ENCODE measurements at regions not wholly inside any gene's neighbourhood (a gene's known extent, or its start where the extent isn't known, plus 50 kb on each side); places are given as distances from the start of the nearest gene placed in this dataset.

DNA sequence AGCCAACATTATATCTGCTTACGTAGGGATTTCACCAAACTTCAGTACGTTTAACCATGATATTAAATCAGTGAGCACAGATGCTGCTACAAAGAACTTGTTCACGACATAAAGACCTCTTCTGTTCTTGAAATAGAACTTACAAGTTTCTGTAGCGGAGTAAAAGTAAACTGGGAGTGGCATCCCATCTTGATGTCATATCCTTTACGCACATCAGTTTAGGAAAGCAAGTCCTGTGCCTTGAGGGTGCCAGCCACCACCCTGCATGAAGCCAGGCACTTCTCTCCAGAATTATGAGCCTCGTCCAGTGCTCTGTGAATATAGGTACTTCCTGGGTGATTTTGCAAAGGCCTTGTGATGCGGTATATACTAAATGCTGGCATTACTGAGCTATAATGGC lies 122.6 kb downstream of the BTBD3 start:
- H3K4me1 Mint-ChIP-seq: peaks cover 7% of the 10 kb centered on the region
- no peak overlapping the region for H3K9ac ChIP-seq (ENCODE audit: low read length)
- no peak for DNase-seq

DNA sequence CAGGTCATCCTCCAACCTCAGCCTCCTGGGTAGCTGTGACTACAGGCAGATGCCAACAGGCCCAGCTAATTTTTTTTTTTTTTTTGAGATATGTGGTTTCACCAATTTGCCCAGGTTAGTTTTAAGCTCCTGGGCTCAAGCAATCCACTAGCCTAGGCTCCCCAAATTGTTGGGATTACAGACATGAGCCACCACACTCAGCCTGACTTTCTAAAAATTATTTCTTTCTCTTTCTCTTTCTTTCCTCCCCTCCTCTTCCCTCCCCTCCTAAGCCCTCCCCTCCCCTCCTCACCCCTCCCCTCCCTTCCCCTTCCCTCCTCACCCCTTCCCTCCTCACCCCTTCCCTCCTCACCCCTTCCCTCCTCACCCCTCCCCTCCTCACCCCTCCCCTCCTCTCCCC lies 127.3 kb downstream of the BTBD3 start:
- Histone ChIP-seq H3K4me2 (replicated peaks; ENCODE audit: low read depth, low read length, poor library complexity, severe bottlenecking) (no peak overlapping the region), H2AFZ (ENCODE audit: insufficient read depth, low read depth, low read length, poor library complexity, severe bottlenecking) (no peak overlapping the region), H3K9me3 (ENCODE audit: control extremely low read depth in 1 of 3, control insufficient read depth in 2 of 3, insufficient read depth in 1 of 3, low read length in 2 of 3) (peaks cover 0 to 2% (median 0%) of the 10 kb centered on the region in 3 donors), H4K20me1 (ENCODE audit: control insufficient read depth, insufficient read depth, low read length, poor library complexity, severe bottlenecking) (no peaks in the 10 kb centered on the region), H3K79me2 (ENCODE audit: control insufficient read depth, insufficient read depth, low read length) (no peaks in the 10 kb centered on the region), H3K4me3 (ENCODE audit: control extremely low read depth in 1 of 5, extremely low read depth in 1 of 5, insufficient read depth in 1 of 5, low read depth in 2 of 5, low read length in 4 of 5) (no peak overlapping the region), H3K4me1 (ENCODE audit: control insufficient read depth in 2 of 2, insufficient read depth in 2 of 2, low read length in 2 of 2) (peaks cover 4 to 7% of the 10 kb centered on the region in 2 donors), H3K27ac (ENCODE audit: low read length in 2 of 2) (no peak overlapping the region), H3K36me3 (replicated peaks in 1 of 2; ENCODE audit: control extremely low read depth in 1 of 2, control insufficient read depth in 1 of 2, extremely low read depth in 1 of 2, insufficient read depth in 2 of 2, low read length in 1 of 2) (no peaks in the 10 kb centered on the region), H3K9ac (ENCODE audit: low read length) (no peak overlapping the region), H3K27me3 (replicated peaks in 1 of 4; ENCODE audit: control extremely low read depth in 1 of 4, control insufficient read depth in 3 of 4, insufficient read depth in 4 of 4, low read length in 3 of 4) (no peaks in the 10 kb centered on the region)
- ATAC-seq (ENCODE audit: low read depth): no peak
- intact Hi-C loops (cut with micrococcal nuclease): no loop called here
- Mint-ChIP-seq H3K4me3 (no peak overlapping the region), H3K4me1 (peaks cover 6% of the 10 kb centered on the region), H3K9me3 (ENCODE audit: insufficient read depth) (peaks cover 4% of the 10 kb centered on the region), H3K27me3 (no peaks in the 10 kb centered on the region), H3K27ac (no peak overlapping the region)
- DNase-seq: no peak
- POLR2A ChIA-PET: no interaction called here
- TF ChIP-seq, protein P1, sequence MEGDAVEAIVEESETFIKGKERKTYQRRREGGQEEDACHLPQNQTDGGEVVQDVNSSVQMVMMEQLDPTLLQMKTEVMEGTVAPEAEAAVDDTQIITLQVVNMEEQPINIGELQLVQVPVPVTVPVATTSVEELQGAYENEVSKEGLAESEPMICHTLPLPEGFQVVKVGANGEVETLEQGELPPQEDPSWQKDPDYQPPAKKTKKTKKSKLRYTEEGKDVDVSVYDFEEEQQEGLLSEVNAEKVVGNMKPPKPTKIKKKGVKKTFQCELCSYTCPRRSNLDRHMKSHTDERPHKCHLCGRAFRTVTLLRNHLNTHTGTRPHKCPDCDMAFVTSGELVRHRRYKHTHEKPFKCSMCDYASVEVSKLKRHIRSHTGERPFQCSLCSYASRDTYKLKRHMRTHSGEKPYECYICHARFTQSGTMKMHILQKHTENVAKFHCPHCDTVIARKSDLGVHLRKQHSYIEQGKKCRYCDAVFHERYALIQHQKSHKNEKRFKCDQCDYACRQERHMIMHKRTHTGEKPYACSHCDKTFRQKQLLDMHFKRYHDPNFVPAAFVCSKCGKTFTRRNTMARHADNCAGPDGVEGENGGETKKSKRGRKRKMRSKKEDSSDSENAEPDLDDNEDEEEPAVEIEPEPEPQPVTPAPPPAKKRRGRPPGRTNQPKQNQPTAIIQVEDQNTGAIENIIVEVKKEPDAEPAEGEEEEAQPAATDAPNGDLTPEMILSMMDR (IDR thresholded peaks at IDR 0.05): no peak
- TF ChIP-seq EZH2 (IDR thresholded peaks at IDR 0.05; ENCODE audit: borderline replicate concordance, insufficient read depth, low read depth, low read length, poor library complexity, severe bottlenecking): no peak
- CTCF ChIA-PET: no interaction called here

More for the DNA sequence above, 122.6 kb downstream of the BTBD3 start:
- intact Hi-C loops (cut with micrococcal nuclease): no loop called here
- no peaks in the 10 kb centered on the region for H3K9me3 Mint-ChIP-seq (ENCODE audit: insufficient read depth)
- no peaks in the 10 kb centered on the region for H4K20me1 ChIP-seq (ENCODE audit: control insufficient read depth, insufficient read depth, low read length, poor library complexity, severe bottlenecking)
- H3K79me2 ChIP-seq (ENCODE audit: control insufficient read depth, insufficient read depth, low read length): no peaks in the 10 kb centered on the region
- no peak overlapping the region for H3K4me3 ChIP-seq (ENCODE audit: control extremely low read depth in 1 of 5, extremely low read depth in 1 of 5, insufficient read depth in 1 of 5, low read depth in 2 of 5, low read length in 4 of 5)
- ATAC-seq (ENCODE audit: low read depth): no peak
- no peaks in the 10 kb centered on the region for H3K36me3 ChIP-seq (replicated peaks in 1 of 2; ENCODE audit: control extremely low read depth in 1 of 2, control insufficient read depth in 1 of 2, extremely low read depth in 1 of 2, insufficient read depth in 2 of 2, low read length in 1 of 2)
- TF ChIP-seq, protein P1 (IDR thresholded peaks at IDR 0.05): no peak
- no peak for TF ChIP-seq EZH2 (IDR thresholded peaks at IDR 0.05; ENCODE audit: borderline replicate concordance, insufficient read depth, low read depth, low read length, poor library complexity, severe bottlenecking)
- peaks cover 12 to 14% of the 10 kb centered on the region in 2 donors for H3K4me1 ChIP-seq (ENCODE audit: control insufficient read depth in 2 of 2, insufficient read depth in 2 of 2, low read length in 2 of 2)
- no peaks in the 10 kb centered on the region for H3K27me3 ChIP-seq (replicated peaks in 1 of 4; ENCODE audit: control extremely low read depth in 1 of 4, control insufficient read depth in 3 of 4, insufficient read depth in 4 of 4, low read length in 3 of 4)
- no peak overlapping the region for H3K27ac Mint-ChIP-seq
- H3K4me3 Mint-ChIP-seq: no peak overlapping the region
- no peak overlapping the region for H3K27ac ChIP-seq (ENCODE audit: low read length in 2 of 2)
- H2AFZ ChIP-seq (ENCODE audit: insufficient read depth, low read depth, low read length, poor library complexity, severe bottlenecking): no peak overlapping the region
- ChIA-PET POLR2A (no interaction called here), CTCF (no interaction called here)
- no peak overlapping the region for H3K4me2 ChIP-seq (replicated peaks; ENCODE audit: low read depth, low read length, poor library complexity, severe bottlenecking)
- 100% methylated on average over 3 of the region's 7 CpGs for WGBS (ENCODE audit: insufficient coverage)
- peaks cover 0 to 2% (median 0%) of the 10 kb centered on the region in 3 donors for H3K9me3 ChIP-seq (ENCODE audit: control extremely low read depth in 1 of 3, control insufficient read depth in 2 of 3, insufficient read depth in 1 of 3, low read length in 2 of 3)
- H3K27me3 Mint-ChIP-seq: no peaks in the 10 kb centered on the region

Data from B cell (primary cell).